ENCODE measurements at regions not wholly inside any gene's neighbourhood (a gene's known extent, or its start where the extent isn't known, plus 50 kb on each side); places are given as distances from the start of the nearest gene placed in this dataset.

GRCh38 chr5:30968971-30969370, 224.5 kb upstream of the CDH6 start:
- Histone ChIP-seq H3K9ac (ENCODE audit: low read length) (no peak overlapping the region), H4K8ac (ENCODE audit: low read length) (no peak overlapping the region), H2BK5ac (ENCODE audit: low read depth, low read length, poor library complexity, severe bottlenecking) (no peak overlapping the region), H3K27me3 (ENCODE audit: control insufficient read depth in 1 of 2, insufficient read depth in 1 of 2, low read length in 2 of 2) (no peaks in the 10 kb centered on the region), H3K4me1 (ENCODE audit: control insufficient read depth, insufficient read depth, low read depth, low read length) (peaks cover 1% of the 10 kb centered on the region), H3K27ac (ENCODE audit: low read length, poor library complexity, severe bottlenecking) (no peak overlapping the region), H3K14ac (ENCODE audit: low read length in 2 of 2) (no peak overlapping the region), H4K91ac (ENCODE audit: low read length) (no peak overlapping the region), H2BK15ac (ENCODE audit: low read depth, poor library complexity, severe bottlenecking) (no peak overlapping the region), H3K4ac (ENCODE audit: low read depth in 1 of 2, low read length in 2 of 2) (no peak overlapping the region), H3K23ac (ENCODE audit: low read length in 2 of 2) (no peak overlapping the region), H3K9me3 (ENCODE audit: control insufficient read depth, low read length) (no peaks in the 10 kb centered on the region), H2AK5ac (ENCODE audit: low read length, severe bottlenecking) (no peak overlapping the region), H3K18ac (ENCODE audit: low read depth in 1 of 2, low read length in 2 of 2) (no peak overlapping the region), H2AFZ (ENCODE audit: low read depth, low read length) (no peak overlapping the region), H3K4me2 (ENCODE audit: low read length, poor library complexity, severe bottlenecking) (no peak overlapping the region), H3K36me3 (ENCODE audit: control insufficient read depth in 1 of 2, insufficient read depth in 2 of 2, low read depth in 1 of 2, low read length in 2 of 2) (no peaks in the 10 kb centered on the region), H3K79me1 (replicated peaks; ENCODE audit: low read length, poor library complexity, severe bottlenecking) (no peaks in the 10 kb centered on the region), H2BK120ac (ENCODE audit: low read depth, low read length) (no peak overlapping the region), H2BK12ac (ENCODE audit: low read length in 2 of 2) (no peak overlapping the region), H3K4me3 (ENCODE audit: insufficient read depth in 1 of 2, low read depth in 1 of 2, low read length in 2 of 2) (no peak overlapping the region)
- DNase-seq: no peak
- 50% methylated on average over 1 of the region's 1 CpG for WGBS

- no peak for DNase-seq
- no peak overlapping the region for H2BK5ac ChIP-seq (ENCODE audit: low read depth, low read length, poor library complexity, severe bottlenecking)
Measured at GRCh38 chr5:30960036-30960435, 233.4 kb upstream of the CDH6 start.

GRCh38 chr5:30959238-30959637, 234.2 kb upstream of the CDH6 start:
- Histone ChIP-seq H3K9ac (ENCODE audit: low read length) (no peak overlapping the region), H3K14ac (ENCODE audit: low read length in 2 of 2) (no peak overlapping the region), H3K23ac (ENCODE audit: low read length in 2 of 2) (no peak overlapping the region), H4K91ac (ENCODE audit: low read length) (no peak overlapping the region), H3K79me1 (replicated peaks; ENCODE audit: low read length, poor library complexity, severe bottlenecking) (no peaks in the 10 kb centered on the region), H2BK120ac (ENCODE audit: low read depth, low read length) (no peak overlapping the region), H3K9me3 (ENCODE audit: control insufficient read depth, low read length) (no peaks in the 10 kb centered on the region), H3K4me2 (ENCODE audit: low read length, poor library complexity, severe bottlenecking) (no peak overlapping the region), H3K4me3 (ENCODE audit: insufficient read depth in 1 of 2, low read depth in 1 of 2, low read length in 2 of 2) (no peak overlapping the region), H3K4me1 (ENCODE audit: control insufficient read depth, insufficient read depth, low read depth, low read length) (no peaks in the 10 kb centered on the region), H3K27ac (ENCODE audit: low read length, poor library complexity, severe bottlenecking) (no peak overlapping the region), H3K36me3 (ENCODE audit: control insufficient read depth in 1 of 2, insufficient read depth in 2 of 2, low read depth in 1 of 2, low read length in 2 of 2) (no peaks in the 10 kb centered on the region), H2BK12ac (ENCODE audit: low read length in 2 of 2) (no peak overlapping the region), H3K27me3 (ENCODE audit: control insufficient read depth in 1 of 2, insufficient read depth in 1 of 2, low read length in 2 of 2) (no peaks in the 10 kb centered on the region), H2BK5ac (ENCODE audit: low read depth, low read length, poor library complexity, severe bottlenecking) (no peak overlapping the region), H2AFZ (ENCODE audit: low read depth, low read length) (no peak overlapping the region), H3K4ac (ENCODE audit: low read depth in 1 of 2, low read length in 2 of 2) (no peak overlapping the region), H3K18ac (ENCODE audit: low read depth in 1 of 2, low read length in 2 of 2) (no peak overlapping the region), H2AK5ac (ENCODE audit: low read length, severe bottlenecking) (no peak overlapping the region), H2BK15ac (ENCODE audit: low read depth, poor library complexity, severe bottlenecking) (no peak overlapping the region), H4K8ac (ENCODE audit: low read length) (no peak overlapping the region)
- 75% methylated on average over 3 of the region's 3 CpGs for WGBS
- DNase-seq: no peak

More at GRCh38 chr5:30960036-30960435, 233.4 kb upstream of the CDH6 start:
- no peak overlapping the region for H4K8ac ChIP-seq (ENCODE audit: low read length)
- no peaks in the 10 kb centered on the region for H3K79me1 ChIP-seq (replicated peaks; ENCODE audit: low read length, poor library complexity, severe bottlenecking)
- H3K4me3 ChIP-seq (ENCODE audit: insufficient read depth in 1 of 2, low read depth in 1 of 2, low read length in 2 of 2): no peak overlapping the region
- H3K9me3 ChIP-seq (ENCODE audit: control insufficient read depth, low read length): no peaks in the 10 kb centered on the region
- no peaks in the 10 kb centered on the region for H3K4me1 ChIP-seq (ENCODE audit: control insufficient read depth, insufficient read depth, low read depth, low read length)
- no peak overlapping the region for H3K18ac ChIP-seq (ENCODE audit: low read depth in 1 of 2, low read length in 2 of 2)
- no peak overlapping the region for H3K14ac ChIP-seq (ENCODE audit: low read length in 2 of 2)
- no peak overlapping the region for H3K27ac ChIP-seq (ENCODE audit: low read length, poor library complexity, severe bottlenecking)
- no peak overlapping the region for H2BK12ac ChIP-seq (ENCODE audit: low read length in 2 of 2)
- no peak overlapping the region for H4K91ac ChIP-seq (ENCODE audit: low read length)
- H2BK120ac ChIP-seq (ENCODE audit: low read depth, low read length): no peak overlapping the region
- WGBS: 48% methylated on average over 1 of the region's 1 CpG
- no peak overlapping the region for H2BK15ac ChIP-seq (ENCODE audit: low read depth, poor library complexity, severe bottlenecking)
- H2AK5ac ChIP-seq (ENCODE audit: low read length, severe bottlenecking): no peak overlapping the region
- no peak overlapping the region for H3K9ac ChIP-seq (ENCODE audit: low read length)
- H3K27me3 ChIP-seq (ENCODE audit: control insufficient read depth in 1 of 2, insufficient read depth in 1 of 2, low read length in 2 of 2): no peaks in the 10 kb centered on the region
- no peaks in the 10 kb centered on the region for H3K36me3 ChIP-seq (ENCODE audit: control insufficient read depth in 1 of 2, insufficient read depth in 2 of 2, low read depth in 1 of 2, low read length in 2 of 2)
- no peak overlapping the region for H2AFZ ChIP-seq (ENCODE audit: low read depth, low read length)
- no peak overlapping the region for H3K23ac ChIP-seq (ENCODE audit: low read length in 2 of 2)
- H3K4me2 ChIP-seq (ENCODE audit: low read length, poor library complexity, severe bottlenecking): no peak overlapping the region
- H3K4ac ChIP-seq (ENCODE audit: low read depth in 1 of 2, low read length in 2 of 2): no peak overlapping the region

- whole genome bisulfite sequencing: 54% methylated on average over 2 of the region's 2 CpGs
- Histone ChIP-seq H2BK15ac (ENCODE audit: low read depth, poor library complexity, severe bottlenecking) (no peak overlapping the region), H3K27me3 (ENCODE audit: control insufficient read depth in 1 of 2, insufficient read depth in 1 of 2, low read length in 2 of 2) (no peaks in the 10 kb centered on the region), H3K4me1 (ENCODE audit: control insufficient read depth, insufficient read depth, low read depth, low read length) (no peaks in the 10 kb centered on the region), H3K36me3 (ENCODE audit: control insufficient read depth in 1 of 2, insufficient read depth in 2 of 2, low read depth in 1 of 2, low read length in 2 of 2) (no peaks in the 10 kb centered on the region), H3K18ac (ENCODE audit: low read depth in 1 of 2, low read length in 2 of 2) (no peak overlapping the region), H2BK12ac (ENCODE audit: low read length in 2 of 2) (no peak overlapping the region), H3K9ac (ENCODE audit: low read length) (no peak overlapping the region), H3K9me3 (ENCODE audit: control insufficient read depth, low read length) (no peaks in the 10 kb centered on the region), H3K4me2 (ENCODE audit: low read length, poor library complexity, severe bottlenecking) (no peak overlapping the region), H3K4me3 (ENCODE audit: insufficient read depth in 1 of 2, low read depth in 1 of 2, low read length in 2 of 2) (no peak overlapping the region), H2AK5ac (ENCODE audit: low read length, severe bottlenecking) (no peak overlapping the region), H3K4ac (ENCODE audit: low read depth in 1 of 2, low read length in 2 of 2) (no peak overlapping the region), H2AFZ (ENCODE audit: low read depth, low read length) (no peak overlapping the region), H2BK120ac (ENCODE audit: low read depth, low read length) (no peak overlapping the region), H3K23ac (ENCODE audit: low read length in 2 of 2) (no peak overlapping the region), H4K91ac (ENCODE audit: low read length) (no peak overlapping the region), H3K27ac (ENCODE audit: low read length, poor library complexity, severe bottlenecking) (no peak overlapping the region), H2BK5ac (ENCODE audit: low read depth, low read length, poor library complexity, severe bottlenecking) (no peak overlapping the region), H4K8ac (ENCODE audit: low read length) (no peak overlapping the region), H3K14ac (ENCODE audit: low read length in 2 of 2) (no peak overlapping the region), H3K79me1 (replicated peaks; ENCODE audit: low read length, poor library complexity, severe bottlenecking) (no peaks in the 10 kb centered on the region)
- no peak for DNase-seq
Measured at GRCh38 chr5:30957591-30957990, 235.9 kb upstream of the CDH6 start.
